WTC11 (cell line): ENCODE measurements at regions not wholly inside any gene's neighbourhood (a gene's known extent, or its start where the extent isn't known, plus 50 kb on each side); places are given as distances from the start of the nearest gene placed in this dataset.

Experiments used
- ATAC-seq: fragments of 200-7000 bp; cut with Tn5 transposase; 2 replicates; pipeline ENCODE4 v1.10.0; 2021; ENCODE audit warnings: mild to moderate bottlenecking, moderate library complexity
- CTCF ChIA-PET: fragments of 300-600 bp; sonication (Branson Sonifier 250); formaldehyde crosslinking; loops from one replicate; lab custom pipeline; 2021; ENCODE audit warnings: antibody characterized with exemption; lab: Charles Lee
- POLR2A ChIA-PET: fragments of 350-600 bp; sonication (Branson Sonifier 250); formaldehyde crosslinking; loops from one replicate; lab custom pipeline; 2021; ENCODE audit warnings: antibody characterized with exemption; lab: Charles Lee
- DNase-seq: peaks from one replicate; pipeline ENCODE4 v3.0.0; 2021; ENCODE audit warnings: low spot score
- H3K27ac Mint-ChIP-seq: 2 replicates; pipeline ENCODE4 v1.8.0; 2021; ENCODE audit warnings: mixed read lengths
- H3K27me3 Mint-ChIP-seq: 2 replicates; pipeline ENCODE4 v1.8.0; 2021; ENCODE audit warnings: low read depth, mild to moderate bottlenecking, moderate library complexity, mixed read lengths
- H3K36me3 Mint-ChIP-seq: 2 replicates; pipeline ENCODE4 v1.8.0; 2021; ENCODE audit warnings: mixed read lengths
- H3K4me1 Mint-ChIP-seq: 2 replicates; pipeline ENCODE4 v1.8.0; 2022; ENCODE audit warnings: mixed read lengths
- H3K4me3 Mint-ChIP-seq: 2 replicates; pipeline ENCODE4 v1.8.0; 2021; ENCODE audit warnings: mild to moderate bottlenecking, moderate library complexity, mixed read lengths
- H3K9me3 Mint-ChIP-seq: 2 replicates; pipeline ENCODE4 v1.8.0; 2021; ENCODE audit warnings: mixed read lengths
- IRF2 ChIP-seq: sonication (generic); formaldehyde crosslinking; IDR thresholded peaks from 2 replicates; pipeline ENCODE4 v1.8.0; 2022; ENCODE audit warnings: low read depth, missing genetic modification reagents, borderline replicate concordance
- JUN ChIP-seq: sonication (generic); formaldehyde crosslinking; IDR thresholded peaks from 2 replicates; pipeline ENCODE4 v1.8.0; 2023; ENCODE audit warnings: mild to moderate bottlenecking, missing genetic modification reagents
- MXD4 ChIP-seq: fragments of 250-450 bp; sonication (Bioruptor Pico); IDR thresholded peaks from 2 replicates; pipeline ENCODE4 v1.8.0; 2021; ENCODE audit warnings: mild to moderate bottlenecking, moderate library complexity, borderline replicate concordance
- NR3C1 ChIP-seq: sonication (generic); formaldehyde crosslinking; conservative IDR thresholded peaks from 2 replicates; pipeline ENCODE4 v1.8.1; 2023; ENCODE audit warnings: low read depth, mild to moderate bottlenecking, missing genetic modification reagents
- PRRX2 ChIP-seq: fragments of 250-450 bp; sonication (Bioruptor Pico); IDR thresholded peaks from 2 replicates; pipeline ENCODE4 v1.8.0; 2021; ENCODE audit warnings: mild to moderate bottlenecking
- SMAD3 ChIP-seq: sonication (generic); formaldehyde crosslinking; IDR thresholded peaks from 2 replicates; pipeline ENCODE4 v1.8.0; 2022; ENCODE audit warnings: missing genetic modification reagents, mild to moderate bottlenecking, borderline replicate concordance
- SP1 ChIP-seq: sonication (generic); formaldehyde crosslinking; conservative IDR thresholded peaks from 2 replicates; pipeline ENCODE4 v1.8.1; 2022; ENCODE audit warnings: missing genetic modification reagents
- ZBTB21 ChIP-seq: sonication (generic); formaldehyde crosslinking; IDR thresholded peaks from 2 replicates; pipeline ENCODE4 v1.8.1; 2023; ENCODE audit warnings: mild to moderate bottlenecking, missing genetic modification reagents, borderline replicate concordance
- ZNF219 ChIP-seq: sonication (generic); formaldehyde crosslinking; IDR thresholded peaks from 2 replicates; pipeline ENCODE4 v1.8.0; 2023; ENCODE audit warnings: missing genetic modification reagents, mild to moderate bottlenecking, borderline replicate concordance
- ZNF263 ChIP-seq: sonication (generic); formaldehyde crosslinking; IDR thresholded peaks from 2 replicates; pipeline ENCODE4 v1.8.1; 2022; ENCODE audit warnings: low read depth, mild to moderate bottlenecking, moderate library complexity, missing genetic modification reagents
- ZNF317 ChIP-seq: sonication (generic); formaldehyde crosslinking; IDR thresholded peaks from 2 replicates; pipeline ENCODE4 v1.8.1; 2023; ENCODE audit warnings: low read depth, mild to moderate bottlenecking, moderate library complexity, missing genetic modification reagents, borderline replicate concordance
- ZNF671 ChIP-seq: fragments of 250-450 bp; sonication (Bioruptor Pico); IDR thresholded peaks from 2 replicates; pipeline ENCODE4 v1.8.0; 2021; ENCODE audit warnings: mild to moderate bottlenecking
- TF ChIP-seq, protein P1 (sequence below): sonication (generic); formaldehyde crosslinking; IDR thresholded peaks from 2 replicates; pipeline ENCODE4 v1.8.0; 2022; ENCODE audit warnings: mild to moderate bottlenecking, missing genetic modification reagents
- TF ChIP-seq, protein P2 (sequence below): sonication (generic); formaldehyde crosslinking; IDR thresholded peaks from 2 replicates; pipeline ENCODE4 v1.8.0; 2022; ENCODE audit warnings: missing genetic modification reagents
- TF ChIP-seq, protein P3 (sequence below): sonication (generic); formaldehyde crosslinking; IDR thresholded peaks from 2 replicates; pipeline ENCODE4 v1.8.1; 2022; ENCODE audit warnings: low read depth, missing genetic modification reagents, borderline replicate concordance
- TF ChIP-seq, protein P4 (sequence below): fragments of 250-450 bp; sonication (Bioruptor Pico); IDR thresholded peaks from 2 replicates; pipeline ENCODE4 v1.9.0; 2021; ENCODE audit warnings: mild to moderate bottlenecking
- TF ChIP-seq, protein P5 (sequence below): sonication (generic); formaldehyde crosslinking; IDR thresholded peaks from 2 replicates; pipeline ENCODE4 v1.8.0; 2022; ENCODE audit warnings: mild to moderate bottlenecking, missing genetic modification reagents
- TF ChIP-seq, protein P6 (sequence below): fragments of 250-450 bp; sonication (Bioruptor Pico); IDR thresholded peaks from 2 replicates; pipeline ENCODE4 v1.9.0; 2021; ENCODE audit warnings: moderate library complexity, mild to moderate bottlenecking, inconsistent platforms, borderline replicate concordance
- TF ChIP-seq, protein P7 (sequence below): fragments of 250-450 bp; sonication (Bioruptor Pico); IDR thresholded peaks from 2 replicates; pipeline ENCODE4 v1.9.0; 2021; ENCODE audit warnings: mild to moderate bottlenecking
- TF ChIP-seq, protein P8 (sequence below): sonication (generic); formaldehyde crosslinking; conservative IDR thresholded peaks from 2 replicates; pipeline ENCODE4 v1.8.1; 2023; ENCODE audit warnings: mild to moderate bottlenecking, low read depth, missing genetic modification reagents, moderate library complexity
- TF ChIP-seq, protein P9 (sequence below): fragments of 250-450 bp; sonication (Bioruptor Pico); IDR thresholded peaks from 2 replicates; pipeline ENCODE4 v1.8.0; 2021; ENCODE audit warnings: mild to moderate bottlenecking

DNA sequence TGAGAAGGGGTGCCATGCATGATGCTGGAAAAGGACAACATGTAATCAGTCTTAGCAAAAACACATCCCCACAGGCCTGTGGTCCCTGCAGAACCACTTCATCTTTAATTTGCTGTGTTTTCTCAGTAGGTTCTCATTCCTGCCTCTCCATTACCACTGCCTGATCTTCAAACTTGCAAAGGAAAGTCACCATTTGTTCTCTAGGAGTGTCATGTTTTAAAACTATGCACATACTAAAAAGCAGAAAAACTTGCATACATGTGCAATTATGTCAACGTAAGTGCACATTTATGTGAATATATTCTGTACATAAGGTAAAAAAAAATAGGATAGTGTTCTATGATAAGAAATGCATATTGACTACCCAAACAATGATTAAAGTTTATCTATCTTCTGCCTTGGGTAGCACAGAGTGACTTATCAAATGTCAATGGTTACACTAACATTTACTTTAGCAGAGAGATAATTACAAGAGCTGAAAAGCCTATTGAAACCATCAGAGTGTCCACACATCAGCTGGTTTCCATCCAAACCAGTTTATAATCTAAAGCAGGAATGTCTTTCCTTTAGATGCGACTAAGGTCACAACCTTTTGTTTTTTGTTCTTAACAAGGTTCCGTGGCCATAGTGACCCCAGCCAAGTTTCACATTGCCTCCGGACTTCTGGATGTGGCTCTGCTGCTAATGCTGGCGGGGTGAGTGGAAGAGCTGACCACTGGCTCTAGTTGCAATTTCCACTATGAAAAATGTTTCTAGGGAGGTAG lies 58.7 kb upstream of the RMDN2 start (continued):
- TF ChIP-seq IRF2 (CRISPR knock-in tag) = no peak
- no peak for TF ChIP-seq SP1 (CRISPR knock-in tag)
- TF ChIP-seq, protein P1, sequence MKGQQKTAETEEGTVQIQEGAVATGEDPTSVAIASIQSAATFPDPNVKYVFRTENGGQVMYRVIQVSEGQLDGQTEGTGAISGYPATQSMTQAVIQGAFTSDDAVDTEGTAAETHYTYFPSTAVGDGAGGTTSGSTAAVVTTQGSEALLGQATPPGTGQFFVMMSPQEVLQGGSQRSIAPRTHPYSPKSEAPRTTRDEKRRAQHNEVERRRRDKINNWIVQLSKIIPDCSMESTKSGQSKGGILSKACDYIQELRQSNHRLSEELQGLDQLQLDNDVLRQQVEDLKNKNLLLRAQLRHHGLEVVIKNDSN (CRISPR knock-in tag) = no peak
- TF ChIP-seq ZNF263 (CRISPR knock-in tag) = no peak
- no peak for TF ChIP-seq SMAD3 (CRISPR knock-in tag)
- TF ChIP-seq MXD4 (CRISPR knock-in tag) = no peak
- TF ChIP-seq, protein P2, sequence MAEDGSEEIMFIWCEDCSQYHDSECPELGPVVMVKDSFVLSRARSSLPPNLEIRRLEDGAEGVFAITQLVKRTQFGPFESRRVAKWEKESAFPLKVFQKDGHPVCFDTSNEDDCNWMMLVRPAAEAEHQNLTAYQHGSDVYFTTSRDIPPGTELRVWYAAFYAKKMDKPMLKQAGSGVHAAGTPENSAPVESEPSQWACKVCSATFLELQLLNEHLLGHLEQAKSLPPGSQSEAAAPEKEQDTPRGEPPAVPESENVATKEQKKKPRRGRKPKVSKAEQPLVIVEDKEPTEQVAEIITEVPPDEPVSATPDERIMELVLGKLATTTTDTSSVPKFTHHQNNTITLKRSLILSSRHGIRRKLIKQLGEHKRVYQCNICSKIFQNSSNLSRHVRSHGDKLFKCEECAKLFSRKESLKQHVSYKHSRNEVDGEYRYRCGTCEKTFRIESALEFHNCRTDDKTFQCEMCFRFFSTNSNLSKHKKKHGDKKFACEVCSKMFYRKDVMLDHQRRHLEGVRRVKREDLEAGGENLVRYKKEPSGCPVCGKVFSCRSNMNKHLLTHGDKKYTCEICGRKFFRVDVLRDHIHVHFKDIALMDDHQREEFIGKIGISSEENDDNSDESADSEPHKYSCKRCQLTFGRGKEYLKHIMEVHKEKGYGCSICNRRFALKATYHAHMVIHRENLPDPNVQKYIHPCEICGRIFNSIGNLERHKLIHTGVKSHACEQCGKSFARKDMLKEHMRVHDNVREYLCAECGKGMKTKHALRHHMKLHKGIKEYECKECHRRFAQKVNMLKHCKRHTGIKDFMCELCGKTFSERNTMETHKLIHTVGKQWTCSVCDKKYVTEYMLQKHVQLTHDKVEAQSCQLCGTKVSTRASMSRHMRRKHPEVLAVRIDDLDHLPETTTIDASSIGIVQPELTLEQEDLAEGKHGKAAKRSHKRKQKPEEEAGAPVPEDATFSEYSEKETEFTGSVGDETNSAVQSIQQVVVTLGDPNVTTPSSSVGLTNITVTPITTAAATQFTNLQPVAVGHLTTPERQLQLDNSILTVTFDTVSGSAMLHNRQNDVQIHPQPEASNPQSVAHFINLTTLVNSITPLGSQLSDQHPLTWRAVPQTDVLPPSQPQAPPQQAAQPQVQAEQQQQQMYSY (CRISPR knock-in tag) = no peak
- TF ChIP-seq JUN = no peak

DNA sequence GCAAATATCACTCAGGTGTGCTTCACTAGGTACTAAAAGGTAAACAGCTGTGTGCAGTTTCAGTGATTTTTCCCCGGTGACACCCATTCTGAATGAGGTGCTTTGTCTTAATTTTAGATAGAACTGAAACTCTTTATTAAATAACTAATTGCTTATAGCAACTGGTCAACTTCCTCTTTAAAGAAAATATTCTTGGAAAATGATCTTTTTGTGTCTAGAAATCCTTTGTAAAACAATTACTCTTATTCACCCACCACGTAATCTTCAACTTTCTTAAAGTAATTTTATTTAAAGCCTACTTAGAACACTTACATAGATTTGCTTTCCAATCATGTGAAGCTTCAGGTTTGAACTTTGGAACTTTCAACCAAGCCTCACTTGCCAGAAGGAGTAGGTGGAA lies 57.9 kb upstream of the RMDN2 start:
- Mint-ChIP-seq H3K4me1 (peaks cover 21% of the 10 kb centered on the region), H3K4me3 (no peak overlapping the region), H3K27me3 (no peaks in the 10 kb centered on the region), H3K36me3 (no peaks in the 10 kb centered on the region), H3K9me3 (no peaks in the 10 kb centered on the region), H3K27ac (no peak overlapping the region)
- ATAC-seq (no peak), DNase-seq (no peak)
- ChIA-PET CTCF (interaction anchor here (0.8 to 1.0 kb wide), 2 partner anchors 10 to 453 kb away, joined by 5 to 9 read pairs; no protein-coding TSS in a partner anchor), POLR2A (no interaction called here)
- TF ChIP-seq, protein P3, sequence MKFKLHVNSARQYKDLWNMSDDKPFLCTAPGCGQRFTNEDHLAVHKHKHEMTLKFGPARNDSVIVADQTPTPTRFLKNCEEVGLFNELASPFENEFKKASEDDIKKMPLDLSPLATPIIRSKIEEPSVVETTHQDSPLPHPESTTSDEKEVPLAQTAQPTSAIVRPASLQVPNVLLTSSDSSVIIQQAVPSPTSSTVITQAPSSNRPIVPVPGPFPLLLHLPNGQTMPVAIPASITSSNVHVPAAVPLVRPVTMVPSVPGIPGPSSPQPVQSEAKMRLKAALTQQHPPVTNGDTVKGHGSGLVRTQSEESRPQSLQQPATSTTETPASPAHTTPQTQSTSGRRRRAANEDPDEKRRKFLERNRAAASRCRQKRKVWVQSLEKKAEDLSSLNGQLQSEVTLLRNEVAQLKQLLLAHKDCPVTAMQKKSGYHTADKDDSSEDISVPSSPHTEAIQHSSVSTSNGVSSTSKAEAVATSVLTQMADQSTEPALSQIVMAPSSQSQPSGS (CRISPR knock-in tag) = no peak
- TF ChIP-seq, protein P4, sequence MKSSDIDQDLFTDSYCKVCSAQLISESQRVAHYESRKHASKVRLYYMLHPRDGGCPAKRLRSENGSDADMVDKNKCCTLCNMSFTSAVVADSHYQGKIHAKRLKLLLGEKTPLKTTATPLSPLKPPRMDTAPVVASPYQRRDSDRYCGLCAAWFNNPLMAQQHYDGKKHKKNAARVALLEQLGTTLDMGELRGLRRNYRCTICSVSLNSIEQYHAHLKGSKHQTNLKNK (CRISPR knock-in tag) = no peak
- TF ChIP-seq ZNF317 (CRISPR knock-in tag) (no peak), PRRX2 (CRISPR knock-in tag) (no peak), ZBTB21 (CRISPR knock-in tag) (no peak), ZNF263 (CRISPR knock-in tag) (no peak), ZNF671 (CRISPR knock-in tag) (no peak), JUN (no peak), NR3C1 (CRISPR knock-in tag) (no peak), ZNF219 (CRISPR knock-in tag) (no peak)
- TF ChIP-seq, protein P5, sequence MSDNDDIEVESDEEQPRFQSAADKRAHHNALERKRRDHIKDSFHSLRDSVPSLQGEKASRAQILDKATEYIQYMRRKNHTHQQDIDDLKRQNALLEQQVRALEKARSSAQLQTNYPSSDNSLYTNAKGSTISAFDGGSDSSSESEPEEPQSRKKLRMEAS = no peak
- TF ChIP-seq, protein P6, sequence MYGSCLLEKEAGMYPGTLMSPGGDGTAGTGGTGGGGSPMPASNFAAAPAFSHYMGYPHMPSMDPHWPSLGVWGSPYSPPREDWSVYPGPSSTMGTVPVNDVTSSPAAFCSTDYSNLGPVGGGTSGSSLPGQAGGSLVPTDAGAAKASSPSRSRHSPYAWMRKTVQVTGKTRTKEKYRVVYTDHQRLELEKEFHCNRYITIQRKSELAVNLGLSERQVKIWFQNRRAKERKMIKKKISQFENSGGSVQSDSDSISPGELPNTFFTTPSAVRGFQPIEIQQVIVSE (CRISPR knock-in tag) = no peak
- TF ChIP-seq, protein P7, sequence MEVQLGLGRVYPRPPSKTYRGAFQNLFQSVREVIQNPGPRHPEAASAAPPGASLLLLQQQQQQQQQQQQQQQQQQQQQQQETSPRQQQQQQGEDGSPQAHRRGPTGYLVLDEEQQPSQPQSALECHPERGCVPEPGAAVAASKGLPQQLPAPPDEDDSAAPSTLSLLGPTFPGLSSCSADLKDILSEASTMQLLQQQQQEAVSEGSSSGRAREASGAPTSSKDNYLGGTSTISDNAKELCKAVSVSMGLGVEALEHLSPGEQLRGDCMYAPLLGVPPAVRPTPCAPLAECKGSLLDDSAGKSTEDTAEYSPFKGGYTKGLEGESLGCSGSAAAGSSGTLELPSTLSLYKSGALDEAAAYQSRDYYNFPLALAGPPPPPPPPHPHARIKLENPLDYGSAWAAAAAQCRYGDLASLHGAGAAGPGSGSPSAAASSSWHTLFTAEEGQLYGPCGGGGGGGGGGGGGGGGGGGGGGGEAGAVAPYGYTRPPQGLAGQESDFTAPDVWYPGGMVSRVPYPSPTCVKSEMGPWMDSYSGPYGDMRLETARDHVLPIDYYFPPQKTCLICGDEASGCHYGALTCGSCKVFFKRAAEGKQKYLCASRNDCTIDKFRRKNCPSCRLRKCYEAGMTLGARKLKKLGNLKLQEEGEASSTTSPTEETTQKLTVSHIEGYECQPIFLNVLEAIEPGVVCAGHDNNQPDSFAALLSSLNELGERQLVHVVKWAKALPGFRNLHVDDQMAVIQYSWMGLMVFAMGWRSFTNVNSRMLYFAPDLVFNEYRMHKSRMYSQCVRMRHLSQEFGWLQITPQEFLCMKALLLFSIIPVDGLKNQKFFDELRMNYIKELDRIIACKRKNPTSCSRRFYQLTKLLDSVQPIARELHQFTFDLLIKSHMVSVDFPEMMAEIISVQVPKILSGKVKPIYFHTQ = no peak
- TF ChIP-seq, protein P8, sequence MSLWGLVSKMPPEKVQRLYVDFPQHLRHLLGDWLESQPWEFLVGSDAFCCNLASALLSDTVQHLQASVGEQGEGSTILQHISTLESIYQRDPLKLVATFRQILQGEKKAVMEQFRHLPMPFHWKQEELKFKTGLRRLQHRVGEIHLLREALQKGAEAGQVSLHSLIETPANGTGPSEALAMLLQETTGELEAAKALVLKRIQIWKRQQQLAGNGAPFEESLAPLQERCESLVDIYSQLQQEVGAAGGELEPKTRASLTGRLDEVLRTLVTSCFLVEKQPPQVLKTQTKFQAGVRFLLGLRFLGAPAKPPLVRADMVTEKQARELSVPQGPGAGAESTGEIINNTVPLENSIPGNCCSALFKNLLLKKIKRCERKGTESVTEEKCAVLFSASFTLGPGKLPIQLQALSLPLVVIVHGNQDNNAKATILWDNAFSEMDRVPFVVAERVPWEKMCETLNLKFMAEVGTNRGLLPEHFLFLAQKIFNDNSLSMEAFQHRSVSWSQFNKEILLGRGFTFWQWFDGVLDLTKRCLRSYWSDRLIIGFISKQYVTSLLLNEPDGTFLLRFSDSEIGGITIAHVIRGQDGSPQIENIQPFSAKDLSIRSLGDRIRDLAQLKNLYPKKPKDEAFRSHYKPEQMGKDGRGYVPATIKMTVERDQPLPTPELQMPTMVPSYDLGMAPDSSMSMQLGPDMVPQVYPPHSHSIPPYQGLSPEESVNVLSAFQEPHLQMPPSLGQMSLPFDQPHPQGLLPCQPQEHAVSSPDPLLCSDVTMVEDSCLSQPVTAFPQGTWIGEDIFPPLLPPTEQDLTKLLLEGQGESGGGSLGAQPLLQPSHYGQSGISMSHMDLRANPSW (CRISPR knock-in tag) = no peak
- TF ChIP-seq, protein P9, sequence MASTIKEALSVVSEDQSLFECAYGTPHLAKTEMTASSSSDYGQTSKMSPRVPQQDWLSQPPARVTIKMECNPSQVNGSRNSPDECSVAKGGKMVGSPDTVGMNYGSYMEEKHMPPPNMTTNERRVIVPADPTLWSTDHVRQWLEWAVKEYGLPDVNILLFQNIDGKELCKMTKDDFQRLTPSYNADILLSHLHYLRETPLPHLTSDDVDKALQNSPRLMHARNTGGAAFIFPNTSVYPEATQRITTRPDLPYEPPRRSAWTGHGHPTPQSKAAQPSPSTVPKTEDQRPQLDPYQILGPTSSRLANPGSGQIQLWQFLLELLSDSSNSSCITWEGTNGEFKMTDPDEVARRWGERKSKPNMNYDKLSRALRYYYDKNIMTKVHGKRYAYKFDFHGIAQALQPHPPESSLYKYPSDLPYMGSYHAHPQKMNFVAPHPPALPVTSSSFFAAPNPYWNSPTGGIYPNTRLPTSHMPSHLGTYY (CRISPR knock-in tag) = no peak
